ENCODE measurements at regions not wholly inside any gene's neighbourhood (a gene's known extent, or its start where the extent isn't known, plus 50 kb on each side); places are given as distances from the start of the nearest gene placed in this dataset.

- CTCF ChIA-PET: no interaction called here
- DNase-seq (ENCODE audit: low read depth, low spot score): no peak
- Histone ChIP-seq H3K27ac (ENCODE audit: low read depth, low read length) (no peak overlapping the region), H3K9me3 (ENCODE audit: control insufficient read depth, insufficient read depth, low read length) (peaks cover 2% of the 10 kb centered on the region; the same call in 1 of the 2 replicates), H3K4me3 (ENCODE audit: low read depth, low read length) (no peak overlapping the region), H3K27me3 (ENCODE audit: control insufficient read depth, insufficient read depth, low read length) (no peaks in the 10 kb centered on the region)
- TF ChIP-seq CTCF (IDR thresholded peaks at IDR 0.05; ENCODE audit: low read depth, low read length): no peak
- POLR2A ChIA-PET: no interaction called here
These were observed 112.4 kb downstream of the ISL1 start for GRCh38 chr5:51495672-51496071.

- no peak for DNase-seq (ENCODE audit: low read depth, low spot score)
- Histone ChIP-seq H3K27me3 (ENCODE audit: control insufficient read depth, insufficient read depth, low read length) (no peaks in the 10 kb centered on the region), H3K4me3 (ENCODE audit: low read depth, low read length) (no peak overlapping the region), H3K9me3 (ENCODE audit: control insufficient read depth, insufficient read depth, low read length) (no peaks in the 10 kb centered on the region), H3K27ac (ENCODE audit: low read depth, low read length) (no peak overlapping the region)
- CTCF ChIA-PET: no interaction called here
- POLR2A ChIA-PET: no interaction called here
- TF ChIP-seq CTCF (IDR thresholded peaks at IDR 0.05; ENCODE audit: low read depth, low read length): no peak
These were observed 134.6 kb downstream of the ISL1 start for GRCh38 chr5:51517838-51518237.

GRCh38 chr5:51518607-51519006 is 135.4 kb downstream of the ISL1 start:
- DNase-seq (ENCODE audit: low read depth, low spot score): no peak
- Histone ChIP-seq H3K9me3 (ENCODE audit: control insufficient read depth, insufficient read depth, low read length) (no peaks in the 10 kb centered on the region), H3K27me3 (ENCODE audit: control insufficient read depth, insufficient read depth, low read length) (no peaks in the 10 kb centered on the region), H3K4me3 (ENCODE audit: low read depth, low read length) (no peak overlapping the region), H3K27ac (ENCODE audit: low read depth, low read length) (no peak overlapping the region)
- TF ChIP-seq CTCF (IDR thresholded peaks at IDR 0.05; ENCODE audit: low read depth, low read length): no peak
- ChIA-PET CTCF (no interaction called here), POLR2A (no interaction called here)

- ChIA-PET CTCF (no interaction called here), POLR2A (no interaction called here)
- no peak overlapping the region for H3K27ac ChIP-seq (ENCODE audit: low read depth, low read length)
- no peak overlapping the region for H3K4me3 ChIP-seq (ENCODE audit: low read depth, low read length)
- no peak for TF ChIP-seq CTCF (IDR thresholded peaks at IDR 0.05; ENCODE audit: low read depth, low read length)
- H3K27me3 ChIP-seq (ENCODE audit: control insufficient read depth, insufficient read depth, low read length): no peaks in the 10 kb centered on the region
- DNase-seq (ENCODE audit: low read depth, low spot score): no peak
- H3K9me3 ChIP-seq (ENCODE audit: control insufficient read depth, insufficient read depth, low read length): no peaks in the 10 kb centered on the region
These were observed 138.3 kb downstream of the ISL1 start for GRCh38 chr5:51521583-51521982.

- Histone ChIP-seq H3K27ac (ENCODE audit: low read depth, low read length) (no peak overlapping the region), H3K9me3 (ENCODE audit: control insufficient read depth, insufficient read depth, low read length) (no peaks in the 10 kb centered on the region), H3K27me3 (ENCODE audit: control insufficient read depth, insufficient read depth, low read length) (no peaks in the 10 kb centered on the region), H3K4me3 (ENCODE audit: low read depth, low read length) (no peak overlapping the region)
- ChIA-PET POLR2A (no interaction called here), CTCF (no interaction called here)
- no peak for DNase-seq (ENCODE audit: low read depth, low spot score)
- no peak for TF ChIP-seq CTCF (IDR thresholded peaks at IDR 0.05; ENCODE audit: low read depth, low read length)
These were observed 156.0 kb downstream of the ISL1 start for GRCh38 chr5:51539232-51539631.
